NCI-H2196 (cell line): ENCODE measurements at regions not wholly inside any gene's neighbourhood (a gene's known extent, or its start where the extent isn't known, plus 50 kb on each side); places are given as distances from the start of the nearest gene placed in this dataset.

Experiments
- DNase-seq: peaks from one replicate; lab custom pipeline; 2025; ENCODE audit not compliant: unreplicated experiment; lab: John Stamatoyannopoulos, UW

DNA sequence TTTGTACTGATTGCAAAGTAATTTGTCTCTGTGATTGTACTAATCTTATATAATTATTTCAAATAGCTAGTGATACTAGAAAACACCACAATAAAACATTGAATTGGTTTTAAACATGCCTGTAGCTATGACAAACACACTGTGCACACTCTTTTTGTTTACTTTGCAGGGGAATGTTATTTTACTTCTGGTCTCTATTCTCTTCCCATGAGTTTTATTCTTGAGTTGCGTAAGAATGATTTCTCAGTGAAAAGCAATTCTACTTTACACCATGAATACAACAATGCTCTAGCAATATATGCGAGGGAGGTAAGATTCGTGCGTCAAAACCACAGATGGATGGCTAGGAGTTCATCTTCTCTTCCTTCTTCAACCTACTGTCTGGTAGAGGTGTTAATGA, 68.4 kb upstream of the PHACTR1 start:
- DNase-seq = no peak

DNA sequence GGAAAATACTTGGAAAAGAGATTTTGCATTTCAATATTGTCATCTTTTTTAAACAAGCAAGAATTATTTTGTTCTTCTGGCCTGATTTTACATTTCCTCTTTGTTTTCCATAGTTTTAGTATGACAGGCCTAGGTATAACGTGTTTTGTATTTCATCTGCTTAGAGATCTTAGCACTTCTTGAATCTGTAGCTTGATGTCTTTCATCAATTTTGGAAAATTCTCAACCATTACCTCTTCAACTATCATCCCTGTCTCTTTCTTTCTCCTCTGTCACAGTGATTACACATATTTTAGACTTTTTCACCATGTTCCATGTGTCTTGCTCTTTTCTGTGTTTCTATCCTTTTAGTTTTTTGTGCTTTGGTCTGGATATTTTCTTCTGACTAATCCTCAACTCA, 67.2 kb upstream of the PHACTR1 start:
- no peak for DNase-seq

DNA sequence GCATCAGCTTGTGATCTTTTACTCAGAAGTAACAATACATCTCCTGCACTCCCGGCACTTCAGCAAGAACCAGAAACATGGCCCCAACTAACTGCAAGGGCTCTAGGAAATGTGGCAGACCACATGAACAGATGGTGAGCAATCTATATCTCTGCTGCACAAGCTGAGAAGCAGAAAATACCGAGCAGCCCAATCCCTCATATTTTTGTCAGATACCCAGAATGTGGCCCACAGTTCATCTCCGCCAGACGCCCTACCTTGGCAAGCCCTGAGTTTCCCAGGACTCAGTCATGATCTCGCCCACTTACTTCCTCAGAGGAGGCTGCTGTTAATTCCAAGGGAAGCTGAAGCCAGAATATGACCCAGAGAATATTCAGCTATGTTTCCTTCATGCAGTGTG, 63.1 kb upstream of the PHACTR1 start:
- no peak for DNase-seq

DNA sequence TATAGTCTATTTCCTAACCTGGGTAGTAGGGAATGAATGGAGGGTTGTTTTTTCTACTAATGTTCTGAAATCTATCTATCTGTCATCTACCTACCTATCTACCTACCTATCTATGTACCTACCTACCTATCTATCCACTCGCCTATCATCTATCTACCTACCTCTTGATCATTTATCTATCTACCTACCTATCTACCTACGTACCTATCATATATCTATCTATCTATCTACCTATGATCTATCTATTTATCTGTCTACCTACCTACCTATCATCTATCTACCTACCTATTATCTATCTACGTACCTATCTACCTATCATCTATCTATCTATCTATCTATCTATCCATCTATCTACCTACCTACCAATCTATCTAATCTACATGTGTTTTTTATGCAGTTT, 62.5 kb upstream of the PHACTR1 start:
- no peak for DNase-seq

DNA sequence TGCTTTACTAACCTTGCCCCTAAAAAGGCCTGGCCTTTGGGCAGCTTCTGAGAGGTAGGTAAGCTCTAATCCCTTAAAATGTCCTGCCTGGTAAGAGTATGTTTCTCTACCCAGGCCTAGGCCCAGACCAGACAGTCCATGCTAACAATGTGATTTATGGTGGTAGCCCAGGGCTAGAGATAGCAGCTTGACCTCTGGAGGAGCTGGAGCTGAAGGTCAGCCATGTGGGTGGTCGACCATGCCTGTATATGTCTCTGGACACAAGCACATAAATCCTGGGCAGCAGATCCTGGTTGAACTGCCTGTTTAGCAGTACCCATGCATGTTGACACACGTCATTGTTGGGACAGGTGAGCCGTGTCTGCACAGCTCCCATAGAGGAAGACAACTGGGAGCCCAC, 62.1 kb upstream of the PHACTR1 start:
- no peak for DNase-seq

- DNase-seq = no peak
These were observed 59.7 kb upstream of the PHACTR1 start for GRCh38 chr6:12656906-12657305.

DNA sequence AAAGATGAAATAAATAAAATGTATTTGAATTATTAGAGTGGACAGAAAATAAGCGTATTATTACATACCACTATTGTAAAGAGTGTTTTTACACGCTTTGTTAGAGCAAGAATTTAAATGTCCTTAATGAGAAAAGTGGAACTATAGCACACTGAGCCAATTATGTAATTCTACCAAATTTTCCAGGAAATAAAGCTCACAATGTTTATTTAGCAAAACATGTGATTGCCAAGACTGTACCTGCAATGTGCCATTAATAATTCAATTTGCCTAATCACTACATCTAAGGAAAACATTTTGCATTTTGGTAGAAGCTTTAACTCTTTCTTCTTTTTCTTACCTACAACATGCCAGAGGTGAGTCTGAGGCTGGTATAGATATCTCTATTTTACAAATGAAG, 58.7 kb upstream of the PHACTR1 start:
- no peak for DNase-seq

DNA sequence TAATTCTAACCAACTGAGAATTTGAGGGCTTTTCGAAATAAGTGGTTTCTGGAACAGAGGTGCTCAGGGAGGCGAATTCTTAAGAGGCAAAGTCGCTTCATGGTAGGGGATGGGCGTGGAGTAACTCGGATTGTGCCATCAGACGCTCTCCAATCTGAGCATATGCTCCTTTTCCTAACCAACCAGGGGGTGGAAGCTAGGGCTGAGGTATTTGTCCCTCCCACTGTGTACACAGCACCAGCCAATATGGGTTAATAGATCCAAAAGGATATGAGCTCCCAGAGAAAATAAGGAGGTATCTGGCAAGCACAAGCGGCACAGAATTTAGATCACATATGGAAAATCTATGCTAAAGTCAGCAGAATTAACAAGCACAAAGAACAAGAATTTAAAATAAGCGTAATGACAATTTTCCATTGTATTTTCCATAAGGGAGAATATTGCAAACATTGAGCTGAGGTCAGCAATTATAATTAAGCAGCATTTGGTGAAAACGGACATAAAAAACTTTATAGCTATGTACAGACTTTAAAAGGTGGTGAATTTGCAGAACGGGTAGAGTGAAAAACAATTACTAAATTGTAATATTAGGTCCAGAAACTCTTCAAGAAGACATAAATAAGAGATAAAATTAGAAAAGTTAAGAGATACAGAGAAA, 55.0 kb upstream of the PHACTR1 start:
- DNase-seq = no peak
